Keratinocyte (primary cell): ENCODE measurements at regions not wholly inside any gene's neighbourhood (a gene's known extent, or its start where the extent isn't known, plus 50 kb on each side); places are given as distances from the start of the nearest gene placed in this dataset.

Experiments used
- DNase-seq: peaks from one replicate; pipeline ENCODE4 v3.0.0-alpha.2; 2011; ENCODE audit warnings: low read depth, missing footprints, low spot score
- FAIRE-seq: peaks from 2 replicates; lab custom pipeline; 2011; peaks lifted over from hg19 to GRCh38; lab: Jason Lieb, UNC
- H2AFZ ChIP-seq: 2 replicates; pipeline ENCODE4 v1.6.0; 2012; ENCODE audit warnings: low read length, control low read depth, inconsistent platforms; ENCODE audit not compliant: control insufficient read depth
- H3K27ac ChIP-seq: 2 replicates; pipeline ENCODE4 v1.5.1; 2011; ENCODE audit warnings: low read length; ENCODE audit not compliant: control insufficient read depth, insufficient read depth
- H3K27me3 ChIP-seq: 3 replicates; pipeline ENCODE4 v1.6.0; 2011; ENCODE audit warnings: low read length; ENCODE audit not compliant: control insufficient read depth, insufficient read depth; ENCODE audit errors: extremely low read depth
- H3K36me3 ChIP-seq, 2 experiments: 2 replicates in 1 of 2; 3 replicates in 1 of 2; pipeline ENCODE4 v1.5.1; 2011; ENCODE audit warnings: low read length in 2 of 2, mild to moderate bottlenecking in 1 of 2; ENCODE audit not compliant: control insufficient read depth in 2 of 2, insufficient read depth in 2 of 2; ENCODE audit errors: extremely low read depth in 1 of 2
- H3K4me1 ChIP-seq: 3 replicates; pipeline ENCODE4 v1.5.1; 2011; ENCODE audit warnings: low read length; ENCODE audit not compliant: control insufficient read depth, insufficient read depth; ENCODE audit errors: extremely low read depth
- H3K4me2 ChIP-seq: 3 replicates; pipeline ENCODE4 v1.6.0; 2011; ENCODE audit warnings: low read depth, low read length; ENCODE audit not compliant: control insufficient read depth, insufficient read depth; ENCODE audit errors: extremely low read depth
- H3K4me3 ChIP-seq, 3 experiments: fragments of 200-600 bp in 1 of 3; sonication (generic) in 1 of 3; 2 replicates in 2 of 3; 3 replicates in 1 of 3; pipeline ENCODE4 v1.5.1; 2011 to 2016; ENCODE audit warnings: low read length in 3 of 3, mild to moderate bottlenecking in 3 of 3, control low read depth in 2 of 3, inconsistent platforms in 1 of 3, low read depth in 1 of 3, mixed read lengths in 1 of 3, mixed run types in 1 of 3, moderate library complexity in 1 of 3; ENCODE audit not compliant: control insufficient read depth in 2 of 3, insufficient read depth in 2 of 3; ENCODE audit errors: extremely low read depth in 1 of 3
- H3K79me2 ChIP-seq: 2 replicates; pipeline ENCODE4 v1.6.0; 2012; ENCODE audit warnings: low read length; ENCODE audit not compliant: control insufficient read depth, insufficient read depth
- H3K9ac ChIP-seq: 3 replicates; pipeline ENCODE4 v1.6.0; 2011; ENCODE audit warnings: low read length; ENCODE audit not compliant: control insufficient read depth, insufficient read depth; ENCODE audit errors: extremely low read depth
- H3K9me1 ChIP-seq: 3 replicates; pipeline ENCODE4 v1.6.0; 2011; ENCODE audit warnings: low read length; ENCODE audit not compliant: control insufficient read depth, insufficient read depth; ENCODE audit errors: extremely low read depth
- H3K9me3 ChIP-seq: 2 replicates; pipeline ENCODE4 v1.5.1; 2012; ENCODE audit warnings: low read depth, low read length; ENCODE audit not compliant: control insufficient read depth
- H4K20me1 ChIP-seq: 3 replicates; pipeline ENCODE4 v1.6.0; 2011; ENCODE audit warnings: low read length; ENCODE audit not compliant: control insufficient read depth, insufficient read depth; ENCODE audit errors: extremely low read depth
- CTCF ChIP-seq, 3 experiments: IDR thresholded peaks in 1 of 3; conservative IDR thresholded peaks in 1 of 3; optimal IDR thresholded peaks in 1 of 3; 2 replicates in 2 of 3; 3 replicates in 1 of 3; pipeline versions ENCODE3 to v1.5.1; 2011; ENCODE audit warnings: low read length in 3 of 3, mild to moderate bottlenecking in 3 of 3, moderate library complexity in 2 of 3, control low read depth in 1 of 3, inconsistent platforms in 1 of 3; ENCODE audit not compliant: insufficient read depth in 2 of 3; ENCODE audit errors: extremely low read depth in 1 of 3
- EZH2 ChIP-seq: IDR thresholded peaks from one replicate; pipeline ENCODE4 v1.6.1; 2012; ENCODE audit warnings: inconsistent platforms, mild to moderate bottlenecking, low read length, moderate library complexity
- dilution Hi-C: fragments of 300-500 bp; cut with MboI; formaldehyde crosslinking; loops from one replicate; pipeline ENCODE4 v1.7.0; 2020; ENCODE audit warnings: low sequenced_read_pairs; ENCODE audit not compliant: extremely low pct_ligation_motif_present

DNA sequence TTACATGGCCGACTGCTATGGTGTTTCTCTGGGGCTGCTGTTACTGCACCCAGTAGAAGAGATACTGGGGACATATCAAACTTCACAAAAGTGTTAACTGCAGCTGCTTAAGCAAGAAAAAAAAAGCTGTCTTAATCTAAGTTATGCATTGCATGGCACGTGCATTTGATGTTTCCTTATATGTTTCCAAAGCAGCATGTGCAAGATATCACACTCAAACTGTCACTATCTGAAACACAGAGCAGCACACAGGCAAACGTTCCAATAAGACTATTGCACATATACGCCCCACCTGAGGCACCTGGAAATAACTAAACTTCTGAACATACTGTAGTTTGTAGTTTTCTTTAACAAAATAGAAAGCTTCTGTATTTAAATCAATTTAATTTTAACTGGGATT is 671.4 kb upstream of the ADGRL2 start:
- no peak overlapping the region for H3K4me2 ChIP-seq
- H3K27ac ChIP-seq = no peak overlapping the region
- H3K9ac ChIP-seq = no peak overlapping the region
- no peaks in the 10 kb centered on the region for H3K4me1 ChIP-seq
- TF ChIP-seq CTCF (optimal IDR thresholded peaks at IDR 0.05 in 1 of 3, IDR thresholded peaks at IDR 0.05 in 1 of 3, conservative IDR thresholded peaks at IDR 0.05 in 1 of 3; ENCODE audit: extremely low read depth in 1 of 3, insufficient read depth in 2 of 3, low read length in 3 of 3) (no peak), EZH2 (no peak)
- H3K36me3 ChIP-seq = no peaks in the 10 kb centered on the region
- DNase-seq (no peak), FAIRE-seq (peak; percentile 5)
- dilution Hi-C loops = no loop called here
- H4K20me1 ChIP-seq = no peaks in the 10 kb centered on the region
- no peak overlapping the region for H3K4me3 ChIP-seq
- H3K79me2 ChIP-seq = no peaks in the 10 kb centered on the region
- no peaks in the 10 kb centered on the region for H3K9me3 ChIP-seq
- H3K9me1 ChIP-seq = no peaks in the 10 kb centered on the region
- no peak overlapping the region for H2AFZ ChIP-seq
- no peaks in the 10 kb centered on the region for H3K27me3 ChIP-seq

DNA sequence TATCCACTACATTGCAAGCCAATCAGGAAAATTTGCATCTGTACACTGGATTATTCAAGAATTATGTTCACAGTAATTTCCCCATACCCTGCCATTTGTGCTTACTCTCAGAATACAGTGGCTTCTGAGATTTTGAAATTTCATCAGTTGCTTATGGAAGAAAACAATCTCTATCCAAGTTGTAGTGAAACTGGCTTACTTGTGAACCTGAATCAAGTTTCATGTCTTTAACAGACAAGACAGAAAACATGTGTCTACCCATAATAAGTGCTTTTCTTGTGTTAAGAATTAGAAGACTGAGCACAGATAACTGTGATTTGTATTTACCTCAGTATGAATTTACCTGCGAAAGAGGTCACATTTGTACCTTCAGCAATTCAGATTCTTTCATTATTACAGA is 672.7 kb upstream of the ADGRL2 start:
- Histone ChIP-seq H3K27ac (no peak overlapping the region), H2AFZ (no peak overlapping the region), H3K79me2 (no peaks in the 10 kb centered on the region), H3K36me3 (no peaks in the 10 kb centered on the region), H3K9me3 (no peaks in the 10 kb centered on the region), H3K4me3 (no peak overlapping the region), H3K4me2 (no peak overlapping the region), H3K9ac (no peak overlapping the region), H3K4me1 (no peaks in the 10 kb centered on the region), H4K20me1 (no peaks in the 10 kb centered on the region), H3K9me1 (no peaks in the 10 kb centered on the region), H3K27me3 (no peaks in the 10 kb centered on the region)
- dilution Hi-C loops = no loop called here
- no peak for TF ChIP-seq EZH2
- TF ChIP-seq CTCF (optimal IDR thresholded peaks at IDR 0.05 in 1 of 3, IDR thresholded peaks at IDR 0.05 in 1 of 3, conservative IDR thresholded peaks at IDR 0.05 in 1 of 3; ENCODE audit: extremely low read depth in 1 of 3, insufficient read depth in 2 of 3, low read length in 3 of 3) = no peak
- no peak for FAIRE-seq
- no peak for DNase-seq
